ENCODE measurements at regions not wholly inside any gene's neighbourhood (a gene's known extent, or its start where the extent isn't known, plus 50 kb on each side); places are given as distances from the start of the nearest gene placed in this dataset.

DNA sequence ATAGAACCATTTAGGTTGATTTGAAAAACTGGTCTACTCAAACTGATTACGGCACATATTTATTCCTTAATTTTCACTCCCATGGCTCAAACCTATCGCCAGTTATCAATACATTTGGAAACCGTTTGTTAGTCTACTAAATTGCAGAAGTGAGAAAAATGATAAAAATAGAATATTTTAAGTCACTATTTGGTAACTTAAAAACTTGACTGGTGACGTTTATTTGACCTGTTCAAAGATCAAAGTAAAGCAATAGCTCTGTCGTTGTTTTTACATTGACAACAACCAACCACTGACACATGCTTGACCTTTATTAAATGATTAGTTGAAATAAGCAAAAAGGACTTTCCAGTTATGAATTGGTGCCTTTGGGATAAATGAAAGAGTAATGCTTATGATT lies 402.9 kb upstream of the MAP3K7 start:
- TF ChIP-seq, protein P1, sequence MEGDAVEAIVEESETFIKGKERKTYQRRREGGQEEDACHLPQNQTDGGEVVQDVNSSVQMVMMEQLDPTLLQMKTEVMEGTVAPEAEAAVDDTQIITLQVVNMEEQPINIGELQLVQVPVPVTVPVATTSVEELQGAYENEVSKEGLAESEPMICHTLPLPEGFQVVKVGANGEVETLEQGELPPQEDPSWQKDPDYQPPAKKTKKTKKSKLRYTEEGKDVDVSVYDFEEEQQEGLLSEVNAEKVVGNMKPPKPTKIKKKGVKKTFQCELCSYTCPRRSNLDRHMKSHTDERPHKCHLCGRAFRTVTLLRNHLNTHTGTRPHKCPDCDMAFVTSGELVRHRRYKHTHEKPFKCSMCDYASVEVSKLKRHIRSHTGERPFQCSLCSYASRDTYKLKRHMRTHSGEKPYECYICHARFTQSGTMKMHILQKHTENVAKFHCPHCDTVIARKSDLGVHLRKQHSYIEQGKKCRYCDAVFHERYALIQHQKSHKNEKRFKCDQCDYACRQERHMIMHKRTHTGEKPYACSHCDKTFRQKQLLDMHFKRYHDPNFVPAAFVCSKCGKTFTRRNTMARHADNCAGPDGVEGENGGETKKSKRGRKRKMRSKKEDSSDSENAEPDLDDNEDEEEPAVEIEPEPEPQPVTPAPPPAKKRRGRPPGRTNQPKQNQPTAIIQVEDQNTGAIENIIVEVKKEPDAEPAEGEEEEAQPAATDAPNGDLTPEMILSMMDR (conservative IDR thresholded peaks at IDR 0.05; ENCODE audit: low read depth, low read length) = no peak
- TF ChIP-seq EZH2 (IDR thresholded peaks at IDR 0.05; ENCODE audit: borderline replicate concordance, low read depth, low read length, poor library complexity, severe bottlenecking) = no peak

All from A673 (cell line).